ENCODE measurements at regions not wholly inside any gene's neighbourhood (a gene's known extent, or its start where the extent isn't known, plus 50 kb on each side); places are given as distances from the start of the nearest gene placed in this dataset.

DNA sequence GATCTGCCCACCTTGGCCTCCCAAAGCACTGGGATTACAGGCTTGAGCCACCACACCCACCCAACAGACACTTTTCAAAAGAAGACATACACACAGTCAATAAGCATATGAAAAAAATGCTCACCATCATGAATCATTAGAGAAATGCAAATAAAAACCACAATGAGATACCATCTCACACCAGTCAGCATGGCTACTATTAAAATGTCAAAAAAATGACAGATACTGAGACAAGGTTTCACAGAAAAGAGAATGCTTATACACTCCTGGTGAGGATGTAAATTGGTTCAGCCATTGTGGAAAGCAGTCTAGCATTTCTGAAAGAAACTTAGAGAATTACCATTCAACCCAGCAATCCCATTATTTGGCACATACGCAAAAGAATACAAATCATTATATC is 1947.2 kb downstream of the SUCLG1 start:
- ATAC-seq (no peak), DNase-seq (ENCODE audit: low read depth, low spot score) (no peak)
- in situ Hi-C loops (cut with HindIII; ENCODE audit: low pct_unique_long_range_greater_than_20kb, low sequenced_read_pairs): no loop called here
- TF ChIP-seq CTCF (IDR thresholded peaks at IDR 0.05) (no peak), TCF7L2 (IDR thresholded peaks at IDR 0.05; ENCODE audit: low read depth, low read length) (no peak), SIN3A (IDR thresholded peaks at IDR 0.05; ENCODE audit: borderline replicate concordance, insufficient read depth, low read depth, low read length) (no peak), POLR2AphosphoS5 (IDR thresholded peaks at IDR 0.05; ENCODE audit: low read depth, low read length) (no peak)
- TF ChIP-seq, protein P1, sequence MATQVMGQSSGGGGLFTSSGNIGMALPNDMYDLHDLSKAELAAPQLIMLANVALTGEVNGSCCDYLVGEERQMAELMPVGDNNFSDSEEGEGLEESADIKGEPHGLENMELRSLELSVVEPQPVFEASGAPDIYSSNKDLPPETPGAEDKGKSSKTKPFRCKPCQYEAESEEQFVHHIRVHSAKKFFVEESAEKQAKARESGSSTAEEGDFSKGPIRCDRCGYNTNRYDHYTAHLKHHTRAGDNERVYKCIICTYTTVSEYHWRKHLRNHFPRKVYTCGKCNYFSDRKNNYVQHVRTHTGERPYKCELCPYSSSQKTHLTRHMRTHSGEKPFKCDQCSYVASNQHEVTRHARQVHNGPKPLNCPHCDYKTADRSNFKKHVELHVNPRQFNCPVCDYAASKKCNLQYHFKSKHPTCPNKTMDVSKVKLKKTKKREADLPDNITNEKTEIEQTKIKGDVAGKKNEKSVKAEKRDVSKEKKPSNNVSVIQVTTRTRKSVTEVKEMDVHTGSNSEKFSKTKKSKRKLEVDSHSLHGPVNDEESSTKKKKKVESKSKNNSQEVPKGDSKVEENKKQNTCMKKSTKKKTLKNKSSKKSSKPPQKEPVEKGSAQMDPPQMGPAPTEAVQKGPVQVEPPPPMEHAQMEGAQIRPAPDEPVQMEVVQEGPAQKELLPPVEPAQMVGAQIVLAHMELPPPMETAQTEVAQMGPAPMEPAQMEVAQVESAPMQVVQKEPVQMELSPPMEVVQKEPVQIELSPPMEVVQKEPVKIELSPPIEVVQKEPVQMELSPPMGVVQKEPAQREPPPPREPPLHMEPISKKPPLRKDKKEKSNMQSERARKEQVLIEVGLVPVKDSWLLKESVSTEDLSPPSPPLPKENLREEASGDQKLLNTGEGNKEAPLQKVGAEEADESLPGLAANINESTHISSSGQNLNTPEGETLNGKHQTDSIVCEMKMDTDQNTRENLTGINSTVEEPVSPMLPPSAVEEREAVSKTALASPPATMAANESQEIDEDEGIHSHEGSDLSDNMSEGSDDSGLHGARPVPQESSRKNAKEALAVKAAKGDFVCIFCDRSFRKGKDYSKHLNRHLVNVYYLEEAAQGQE (IDR thresholded peaks at IDR 0.05; ENCODE audit: insufficient read depth in 1 of 2, low read depth in 2 of 2, low read length in 1 of 2): no peak
- CTCF ChIA-PET: no interaction called here
- no TSS peak for BruUV-seq (replicated peaks)
- no peak overlapping the region for H3K27ac ChIP-seq (ENCODE audit: low read length)
- no peaks in the 10 kb centered on the region for H3K36me3 ChIP-seq (ENCODE audit: control insufficient read depth, insufficient read depth, low read length)
- H3K4me3 ChIP-seq (ENCODE audit: low read depth in 2 of 2, low read length in 2 of 2): no peak overlapping the region
- intact Hi-C loops (cut with micrococcal nuclease; ENCODE audit: unreplicated experiment): no loop called here
- POLR2A ChIA-PET: no interaction called here
- H3K27me3 ChIP-seq (ENCODE audit: control insufficient read depth, insufficient read depth, low read length): no peaks in the 10 kb centered on the region
- H3K9me3 ChIP-seq (ENCODE audit: control insufficient read depth, insufficient read depth, low read depth, low read length): no peaks in the 10 kb centered on the region
- no peaks in the 10 kb centered on the region for H3K4me1 ChIP-seq (ENCODE audit: control insufficient read depth, insufficient read depth, low read length)

DNA sequence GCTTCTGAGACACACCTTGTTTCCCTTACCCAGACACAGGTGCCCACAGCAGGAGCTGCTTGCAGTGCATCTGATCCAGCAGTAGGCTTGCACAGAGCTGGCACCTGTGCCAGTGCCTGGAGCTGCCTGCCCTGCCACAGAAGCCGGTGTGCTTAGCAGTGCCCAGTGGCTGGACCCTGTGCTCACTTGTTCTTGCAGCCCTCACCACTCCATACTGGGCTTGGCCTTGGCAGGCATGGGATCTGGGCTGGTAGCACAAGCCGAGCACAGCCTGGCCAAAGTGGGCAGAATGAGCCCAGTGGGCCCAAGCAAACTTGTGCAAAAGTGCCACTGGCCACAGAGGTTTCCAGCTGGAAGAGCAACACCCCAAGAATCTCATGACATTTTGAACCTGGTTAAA is 1950.4 kb downstream of the SUCLG1 start:
- in situ Hi-C loops (cut with HindIII; ENCODE audit: low pct_unique_long_range_greater_than_20kb, low sequenced_read_pairs) (no loop called here), intact Hi-C loops (cut with micrococcal nuclease; ENCODE audit: unreplicated experiment) (no loop called here)
- no peak for TF ChIP-seq POLR2AphosphoS5 (IDR thresholded peaks at IDR 0.05; ENCODE audit: low read depth, low read length)
- TF ChIP-seq, protein P1 (IDR thresholded peaks at IDR 0.05; ENCODE audit: insufficient read depth in 1 of 2, low read depth in 2 of 2, low read length in 1 of 2): no peak
- TF ChIP-seq CTCF (IDR thresholded peaks at IDR 0.05): no peak
- TF ChIP-seq SIN3A (IDR thresholded peaks at IDR 0.05; ENCODE audit: borderline replicate concordance, insufficient read depth, low read depth, low read length): no peak
- no peak for TF ChIP-seq TCF7L2 (IDR thresholded peaks at IDR 0.05; ENCODE audit: low read depth, low read length)
- POLR2A ChIA-PET: no interaction called here
- CTCF ChIA-PET: no interaction called here
- Histone ChIP-seq H3K27me3 (ENCODE audit: control insufficient read depth, insufficient read depth, low read length) (no peaks in the 10 kb centered on the region), H3K4me1 (ENCODE audit: control insufficient read depth, insufficient read depth, low read length) (no peaks in the 10 kb centered on the region), H3K9me3 (ENCODE audit: control insufficient read depth, insufficient read depth, low read depth, low read length) (no peaks in the 10 kb centered on the region; the same call in 1 of the 2 replicates), H3K36me3 (ENCODE audit: control insufficient read depth, insufficient read depth, low read length) (no peaks in the 10 kb centered on the region), H3K27ac (ENCODE audit: low read length) (no peak overlapping the region), H3K4me3 (ENCODE audit: low read depth in 2 of 2, low read length in 2 of 2) (no peak overlapping the region)
- ATAC-seq (no peak), DNase-seq (ENCODE audit: low read depth, low spot score) (no peak)
- BruUV-seq (replicated peaks): no TSS peak

Data from Panc1 (cell line).